OCI-LY1 (cell line): ENCODE measurements at regions not wholly inside any gene's neighbourhood (a gene's known extent, or its start where the extent isn't known, plus 50 kb on each side); places are given as distances from the start of the nearest gene placed in this dataset.

ENCODE experiments used
- H2AFZ ChIP-seq: fragments of 200-600 bp; sonication (generic), shearing (Covaris generic); 2 replicates; pipeline ENCODE4 v1.6.0; 2014; ENCODE audit warnings: antibody characterized with exemption, mild to moderate bottlenecking, low read length
- H3F3A ChIP-seq: fragments of 200-600 bp; sonication (generic), shearing (Covaris generic); 2 replicates; pipeline ENCODE4 v1.6.0; 2014; ENCODE audit warnings: mild to moderate bottlenecking, antibody characterized with exemption, low read length, moderate library complexity; ENCODE audit not compliant: insufficient read depth
- H3K27ac ChIP-seq: fragments of 200-600 bp; sonication (generic); 2 replicates; pipeline ENCODE4 v1.5.1; 2014; ENCODE audit warnings: low read length, mixed run types, mild to moderate bottlenecking, low read depth; ENCODE audit not compliant: poor library complexity, severe bottlenecking
- H3K27me3 ChIP-seq: fragments of 200-600 bp; sonication (generic); 2 replicates; pipeline ENCODE4 v1.6.0; 2014; ENCODE audit warnings: antibody characterized with exemption, mild to moderate bottlenecking, low read length, moderate library complexity; ENCODE audit not compliant: insufficient read depth
- H3K36me3 ChIP-seq: fragments of 200-600 bp; sonication (generic); 2 replicates; pipeline ENCODE4 v1.6.1; 2014; ENCODE audit warnings: mild to moderate bottlenecking, antibody characterized with exemption, low read length, moderate library complexity, mixed read lengths; ENCODE audit not compliant: insufficient read depth
- H3K4me1 ChIP-seq: fragments of 200-600 bp; sonication (generic); 2 replicates; pipeline ENCODE4 v1.5.1; 2014; ENCODE audit warnings: mild to moderate bottlenecking, low read length, moderate library complexity; ENCODE audit not compliant: insufficient read depth, severe bottlenecking
- H3K4me2 ChIP-seq: fragments of 200-600 bp; sonication (generic), shearing (Covaris generic); 2 replicates; pipeline ENCODE4 v1.6.1; 2014; ENCODE audit warnings: low read length
- H3K4me3 ChIP-seq: fragments of 200-600 bp; sonication (generic); 2 replicates; pipeline ENCODE4 v1.5.1; 2014; ENCODE audit warnings: low read length, low read depth, mild to moderate bottlenecking, mixed read lengths; ENCODE audit not compliant: poor library complexity, severe bottlenecking
- H3K79me2 ChIP-seq: fragments of 200-600 bp; shearing (Covaris generic); 2 replicates; pipeline ENCODE4 v1.6.1; 2016; ENCODE audit warnings: mixed run types, low read length, mixed read lengths; ENCODE audit not compliant: insufficient read depth
- H3K9ac ChIP-seq: fragments of 200-600 bp; sonication (generic), shearing (Covaris generic); 2 replicates; pipeline ENCODE4 v1.6.1; 2014; ENCODE audit warnings: mild to moderate bottlenecking, low read length, mixed read lengths
- H3K9me2 ChIP-seq: fragments of 200-600 bp; sonication (generic), shearing (Covaris generic); 2 replicates; pipeline ENCODE4 v1.6.1; 2014; ENCODE audit warnings: low read depth, mild to moderate bottlenecking, low read length, mixed read lengths
- H3K9me3 ChIP-seq: fragments of 200-600 bp; shearing (Covaris generic); 2 replicates; pipeline ENCODE4 v1.6.1; 2014; ENCODE audit warnings: low read length, mixed read lengths
- H4K20me1 ChIP-seq: fragments of 200-600 bp; sonication (generic), shearing (Covaris generic); 2 replicates; pipeline ENCODE4 v1.6.0; 2016; ENCODE audit warnings: mild to moderate bottlenecking, low read length; ENCODE audit not compliant: insufficient read depth
- CTCF ChIP-seq: fragments of 200-600 bp; sonication (generic), shearing (Covaris generic); IDR thresholded peaks from 2 replicates; pipeline ENCODE4 v1.5.1; 2017; ENCODE audit warnings: mild to moderate bottlenecking, antibody characterized with exemption, low read length, moderate library complexity, mixed read lengths
- EZH2 ChIP-seq: fragments of 200-600 bp; sonication (generic), shearing (Covaris generic); IDR thresholded peaks from 2 replicates; pipeline ENCODE4 v1.8.0; 2017; ENCODE audit warnings: borderline replicate concordance, mixed run types, mild to moderate bottlenecking, antibody characterized with exemption, low read length, moderate library complexity, mixed read lengths

DNA sequence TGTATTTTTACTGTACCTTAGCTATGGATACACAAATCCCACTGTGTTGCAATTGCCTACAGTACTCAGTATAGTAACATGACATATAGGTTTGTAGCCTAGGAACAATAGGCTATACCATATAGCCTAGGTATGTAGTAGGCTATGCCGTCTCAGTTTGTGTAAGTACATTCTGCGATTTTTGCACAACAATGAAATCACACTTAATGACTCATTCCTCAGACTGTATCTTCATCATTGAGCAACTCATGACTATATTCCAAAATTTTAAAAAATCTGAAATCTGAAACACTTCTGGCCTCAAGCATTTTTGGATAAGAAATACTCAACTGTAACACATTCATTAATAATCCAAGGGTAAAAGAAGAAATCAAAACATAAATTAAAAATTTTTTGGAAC is 666.8 kb upstream of the GRAMD2B start:
- peaks cover 10% of the 10 kb centered on the region for H3K4me1 ChIP-seq
- no peaks in the 10 kb centered on the region for H3K36me3 ChIP-seq
- H3K27ac ChIP-seq: no peak overlapping the region
- H3F3A ChIP-seq: peaks cover 3% of the 10 kb centered on the region; the same call in 1 of the 2 replicates
- no peaks in the 10 kb centered on the region for H3K79me2 ChIP-seq
- no peak overlapping the region for H3K9ac ChIP-seq
- TF ChIP-seq EZH2 (no peak), CTCF (no peak)
- no peaks in the 10 kb centered on the region for H3K9me2 ChIP-seq
- H2AFZ ChIP-seq: no peak overlapping the region
- no peak overlapping the region for H3K4me2 ChIP-seq
- no peaks in the 10 kb centered on the region for H4K20me1 ChIP-seq
- no peaks in the 10 kb centered on the region for H3K9me3 ChIP-seq
- no peaks in the 10 kb centered on the region for H3K27me3 ChIP-seq
- H3K4me3 ChIP-seq: no peak overlapping the region

DNA sequence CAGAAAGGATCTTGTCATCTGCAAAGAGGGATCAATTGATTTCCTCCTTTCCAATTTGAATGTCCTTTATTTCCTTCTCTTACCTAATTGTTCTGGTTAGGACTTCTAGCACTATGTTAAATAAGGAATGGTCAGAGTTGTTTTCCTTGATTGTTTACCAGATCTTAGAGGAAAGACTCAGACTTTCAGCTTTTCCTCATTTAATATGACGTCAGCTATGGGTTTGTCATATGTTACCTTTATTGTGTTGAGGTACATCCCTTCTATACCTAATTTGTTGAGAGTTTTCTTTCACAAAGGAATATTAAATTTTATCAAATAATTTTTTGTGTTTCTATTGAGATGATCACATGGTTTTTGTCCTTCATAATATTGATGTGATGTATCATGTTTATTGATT is 656.5 kb upstream of the GRAMD2B start:
- H3K36me3 ChIP-seq: no peaks in the 10 kb centered on the region
- no peaks in the 10 kb centered on the region for H3K79me2 ChIP-seq
- H3K9me3 ChIP-seq: peaks cover 2% of the 10 kb centered on the region; the same call in 1 of the 2 replicates
- H3F3A ChIP-seq: no peaks in the 10 kb centered on the region
- no peak overlapping the region for H2AFZ ChIP-seq
- H3K27ac ChIP-seq: no peak overlapping the region
- H3K4me3 ChIP-seq: no peak overlapping the region
- no peaks in the 10 kb centered on the region for H3K4me1 ChIP-seq
- TF ChIP-seq EZH2 (no peak), CTCF (no peak)
- no peak overlapping the region for H3K9ac ChIP-seq
- H3K4me2 ChIP-seq: no peak overlapping the region
- H3K27me3 ChIP-seq: no peaks in the 10 kb centered on the region
- H4K20me1 ChIP-seq: no peaks in the 10 kb centered on the region
- H3K9me2 ChIP-seq: no peaks in the 10 kb centered on the region

DNA sequence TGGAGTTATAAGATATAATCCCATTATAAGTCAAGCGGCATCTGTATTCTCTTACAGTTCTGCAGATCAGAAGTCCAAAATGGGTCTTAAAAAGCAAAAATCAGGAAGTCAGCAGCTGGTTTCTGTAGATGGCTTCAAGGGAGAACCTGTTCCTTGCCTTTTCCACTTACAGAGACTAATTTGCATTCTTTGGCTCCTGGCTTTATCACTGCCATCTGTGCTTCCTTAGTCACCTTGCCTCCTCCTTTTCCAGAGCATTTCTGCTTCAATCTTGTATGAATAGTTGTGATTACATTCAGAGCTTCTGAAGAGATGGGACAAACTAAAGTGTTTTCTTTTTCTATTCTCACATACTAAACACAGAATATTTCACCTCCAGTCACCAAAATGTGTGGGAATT is 647.3 kb upstream of the GRAMD2B start:
- H3K36me3 ChIP-seq: no peaks in the 10 kb centered on the region
- no peak for TF ChIP-seq CTCF
- TF ChIP-seq EZH2: no peak

More for the DNA sequence above, 647.3 kb upstream of the GRAMD2B start:
- Histone ChIP-seq H3K9ac (no peak overlapping the region), H4K20me1 (no peaks in the 10 kb centered on the region), H3F3A (no peaks in the 10 kb centered on the region), H3K79me2 (no peaks in the 10 kb centered on the region), H3K4me2 (no peak overlapping the region), H3K9me2 (no peaks in the 10 kb centered on the region), H3K27ac (no peak overlapping the region), H3K9me3 (no peaks in the 10 kb centered on the region), H3K27me3 (no peaks in the 10 kb centered on the region), H3K4me1 (no peaks in the 10 kb centered on the region), H3K4me3 (no peak overlapping the region), H2AFZ (no peak overlapping the region)
